ENCODE measurements at regions not wholly inside any gene's neighbourhood (a gene's known extent, or its start where the extent isn't known, plus 50 kb on each side); places are given as distances from the start of the nearest gene placed in this dataset.

GRCh38 chr10:36636285-36636839 lies 489.0 kb upstream of the ANKRD30A start:
- peaks cover 3% of the 10 kb centered on the region for H3K9me3 Mint-ChIP-seq
- H3K27me3 Mint-ChIP-seq, result no peaks in the 10 kb centered on the region
- H3K4me3 Mint-ChIP-seq, result no peak overlapping the region
- ATAC-seq (ENCODE audit: low read depth) (no peak), DNase-seq (ENCODE audit: low spot score in 2 of 2) (no peak)
- H3K27ac Mint-ChIP-seq, result no peak overlapping the region
- H3K36me3 Mint-ChIP-seq, result no peaks in the 10 kb centered on the region
- no peaks in the 10 kb centered on the region for H3K4me1 Mint-ChIP-seq

GRCh38 chr10:36634916-36635315 lies 490.5 kb upstream of the ANKRD30A start:
- H3K36me3 Mint-ChIP-seq, result no peaks in the 10 kb centered on the region
- H3K4me1 Mint-ChIP-seq, result no peaks in the 10 kb centered on the region
- H3K27me3 Mint-ChIP-seq, result no peaks in the 10 kb centered on the region
- no peak overlapping the region for H3K4me3 Mint-ChIP-seq
- no peak for ATAC-seq (ENCODE audit: low read depth)
- peaks cover 3% of the 10 kb centered on the region for H3K9me3 Mint-ChIP-seq
- no peak overlapping the region for H3K27ac Mint-ChIP-seq
- DNase-seq (ENCODE audit: low spot score in 2 of 2), result no peak

GRCh38 chr10:36630267-36630666 lies 495.1 kb upstream of the ANKRD30A start:
- H3K36me3 Mint-ChIP-seq, result no peaks in the 10 kb centered on the region
- no peaks in the 10 kb centered on the region for H3K27me3 Mint-ChIP-seq
- peaks cover 4% of the 10 kb centered on the region for H3K9me3 Mint-ChIP-seq
- ATAC-seq (ENCODE audit: low read depth), result no peak
- no peak for DNase-seq (ENCODE audit: low spot score in 2 of 2)
- H3K4me3 Mint-ChIP-seq, result no peak overlapping the region
- H3K4me1 Mint-ChIP-seq, result no peaks in the 10 kb centered on the region
- H3K27ac Mint-ChIP-seq, result no peak overlapping the region

GRCh38 chr10:36629476-36629875 lies 495.9 kb upstream of the ANKRD30A start:
- H3K27me3 Mint-ChIP-seq, result no peaks in the 10 kb centered on the region
- H3K4me1 Mint-ChIP-seq, result no peaks in the 10 kb centered on the region
- DNase-seq (ENCODE audit: low spot score in 2 of 2) (no peak), ATAC-seq (ENCODE audit: low read depth) (no peak)
- peaks cover 4% of the 10 kb centered on the region for H3K9me3 Mint-ChIP-seq
- no peak overlapping the region for H3K27ac Mint-ChIP-seq
- no peaks in the 10 kb centered on the region for H3K36me3 Mint-ChIP-seq
- no peak overlapping the region for H3K4me3 Mint-ChIP-seq

- no peaks in the 10 kb centered on the region for H3K36me3 Mint-ChIP-seq
- H3K27ac Mint-ChIP-seq, result no peak overlapping the region
- no peak overlapping the region for H3K4me3 Mint-ChIP-seq
- ATAC-seq (ENCODE audit: low read depth) (no peak), DNase-seq (ENCODE audit: low spot score in 2 of 2) (no peak)
- peaks cover 9% of the 10 kb centered on the region for H3K9me3 Mint-ChIP-seq
- no peaks in the 10 kb centered on the region for H3K4me1 Mint-ChIP-seq
- H3K27me3 Mint-ChIP-seq, result peaks cover 1% of the 10 kb centered on the region
Observed at GRCh38 chr10:36624551-36625100, 500.8 kb upstream of the ANKRD30A start.

- Mint-ChIP-seq H3K9me3 (peaks cover 9% of the 10 kb centered on the region), H3K36me3 (no peaks in the 10 kb centered on the region), H3K4me3 (no peak overlapping the region), H3K4me1 (no peaks in the 10 kb centered on the region), H3K27me3 (peaks cover 1% of the 10 kb centered on the region), H3K27ac (no peak overlapping the region)
- no peak for DNase-seq (ENCODE audit: low spot score in 2 of 2)
- ATAC-seq (ENCODE audit: low read depth), result no peak
Observed at GRCh38 chr10:36621346-36621745, 504.1 kb upstream of the ANKRD30A start.

GRCh38 chr10:36612436-36612835 lies 513.0 kb upstream of the ANKRD30A start:
- H3K9me3 Mint-ChIP-seq, result no peaks in the 10 kb centered on the region
- DNase-seq (ENCODE audit: low spot score in 2 of 2) (no peak), ATAC-seq (ENCODE audit: low read depth) (no peak)
- H3K4me1 Mint-ChIP-seq, result no peaks in the 10 kb centered on the region
- no peak overlapping the region for H3K27ac Mint-ChIP-seq
- no peak overlapping the region for H3K4me3 Mint-ChIP-seq
- no peaks in the 10 kb centered on the region for H3K27me3 Mint-ChIP-seq
- no peaks in the 10 kb centered on the region for H3K36me3 Mint-ChIP-seq

GRCh38 chr10:36608866-36609265 lies 516.5 kb upstream of the ANKRD30A start:
- no peak for ATAC-seq (ENCODE audit: low read depth)

GRCh38 chr10:36608251-36608650 lies 517.1 kb upstream of the ANKRD30A start:
- Mint-ChIP-seq H3K9me3 (no peaks in the 10 kb centered on the region), H3K27ac (no peak overlapping the region), H3K4me1 (no peaks in the 10 kb centered on the region), H3K36me3 (no peaks in the 10 kb centered on the region), H3K4me3 (no peak overlapping the region), H3K27me3 (no peaks in the 10 kb centered on the region)
- DNase-seq (ENCODE audit: low spot score in 2 of 2) (no peak), ATAC-seq (ENCODE audit: low read depth) (no peak)

More at GRCh38 chr10:36608866-36609265, 516.5 kb upstream of the ANKRD30A start:
- H3K9me3 Mint-ChIP-seq, result no peaks in the 10 kb centered on the region
- DNase-seq (ENCODE audit: low spot score in 2 of 2), result no peak
- no peaks in the 10 kb centered on the region for H3K36me3 Mint-ChIP-seq
- H3K27ac Mint-ChIP-seq, result no peak overlapping the region
- no peak overlapping the region for H3K4me3 Mint-ChIP-seq
- H3K4me1 Mint-ChIP-seq, result no peaks in the 10 kb centered on the region
- no peaks in the 10 kb centered on the region for H3K27me3 Mint-ChIP-seq

GRCh38 chr10:36606234-36606839 lies 519.1 kb upstream of the ANKRD30A start:
- H3K27me3 Mint-ChIP-seq, result no peaks in the 10 kb centered on the region
- no peaks in the 10 kb centered on the region for H3K9me3 Mint-ChIP-seq
- no peak for DNase-seq (ENCODE audit: low spot score in 2 of 2)
- H3K4me3 Mint-ChIP-seq, result no peak overlapping the region
- H3K27ac Mint-ChIP-seq, result no peak overlapping the region
- no peaks in the 10 kb centered on the region for H3K4me1 Mint-ChIP-seq
- ATAC-seq (ENCODE audit: low read depth), result no peak
- no peaks in the 10 kb centered on the region for H3K36me3 Mint-ChIP-seq

- Mint-ChIP-seq H3K27ac (no peak overlapping the region), H3K9me3 (peaks cover 2% of the 10 kb centered on the region), H3K27me3 (no peaks in the 10 kb centered on the region), H3K4me3 (no peak overlapping the region), H3K36me3 (no peaks in the 10 kb centered on the region), H3K4me1 (no peaks in the 10 kb centered on the region)
- DNase-seq (ENCODE audit: low spot score in 2 of 2) (no peak), ATAC-seq (ENCODE audit: low read depth) (no peak)
Observed at GRCh38 chr10:36604316-36604715, 521.1 kb upstream of the ANKRD30A start.

- Mint-ChIP-seq H3K36me3 (no peaks in the 10 kb centered on the region), H3K4me3 (no peak overlapping the region), H3K9me3 (peaks cover 2% of the 10 kb centered on the region), H3K4me1 (no peaks in the 10 kb centered on the region), H3K27ac (no peak overlapping the region), H3K27me3 (no peaks in the 10 kb centered on the region)
- ATAC-seq (ENCODE audit: low read depth), result no peak
- no peak for DNase-seq (ENCODE audit: low spot score in 2 of 2)
Observed at GRCh38 chr10:36603688-36604087, 521.7 kb upstream of the ANKRD30A start.

- H3K36me3 Mint-ChIP-seq, result no peaks in the 10 kb centered on the region
- H3K27me3 Mint-ChIP-seq, result no peaks in the 10 kb centered on the region
- DNase-seq (ENCODE audit: low spot score in 2 of 2), result no peak
- H3K27ac Mint-ChIP-seq, result no peak overlapping the region
- H3K9me3 Mint-ChIP-seq, result peaks cover 2% of the 10 kb centered on the region
- H3K4me1 Mint-ChIP-seq, result no peaks in the 10 kb centered on the region
- no peak overlapping the region for H3K4me3 Mint-ChIP-seq
- no peak for ATAC-seq (ENCODE audit: low read depth)
Observed at GRCh38 chr10:36602374-36602773, 523.0 kb upstream of the ANKRD30A start.

GRCh38 chr10:36597756-36598320 lies 527.6 kb upstream of the ANKRD30A start:
- Mint-ChIP-seq H3K27me3 (no peaks in the 10 kb centered on the region), H3K36me3 (no peaks in the 10 kb centered on the region), H3K9me3 (peaks cover 2% of the 10 kb centered on the region), H3K27ac (no peak overlapping the region), H3K4me3 (no peak overlapping the region), H3K4me1 (no peaks in the 10 kb centered on the region)
- no peak for ATAC-seq (ENCODE audit: low read depth)
- DNase-seq (ENCODE audit: low spot score in 2 of 2), result no peak

- Mint-ChIP-seq H3K9me3 (peaks cover 3% of the 10 kb centered on the region), H3K27ac (no peak overlapping the region), H3K4me3 (no peak overlapping the region), H3K27me3 (no peaks in the 10 kb centered on the region), H3K4me1 (no peaks in the 10 kb centered on the region), H3K36me3 (no peaks in the 10 kb centered on the region)
- DNase-seq (ENCODE audit: low spot score in 2 of 2), result no peak
- ATAC-seq (ENCODE audit: low read depth), result no peak
Observed at GRCh38 chr10:36592964-36593363, 532.4 kb upstream of the ANKRD30A start.

Measured in memory B cell (primary cell).